PFSK-1 (cell line): ENCODE measurements at regions not wholly inside any gene's neighbourhood (a gene's known extent, or its start where the extent isn't known, plus 50 kb on each side); places are given as distances from the start of the nearest gene placed in this dataset.

Experiments
- FOXP2 ChIP-seq: optimal IDR thresholded peaks from 2 replicates; pipeline ENCODE3; 2011; ENCODE audit warnings: borderline replicate concordance, control low read depth, inconsistent platforms; ENCODE audit not compliant: insufficient read depth; ENCODE audit errors: extremely low read length, extremely low read depth
- POLR2AphosphoS5 ChIP-seq: IDR thresholded peaks from 2 replicates; pipeline ENCODE4 v1.6.1; 2012; ENCODE audit warnings: low read depth, mild to moderate bottlenecking, control low read depth, low read length, moderate library complexity
- SIN3A ChIP-seq: IDR thresholded peaks from 2 replicates; pipeline ENCODE4 v1.6.1; 2012; ENCODE audit warnings: mild to moderate bottlenecking, low read length, moderate library complexity, borderline replicate concordance; ENCODE audit not compliant: insufficient read depth
- TAF1 ChIP-seq: IDR thresholded peaks from 2 replicates; pipeline ENCODE4 v1.6.1; 2012; ENCODE audit warnings: low read length, control low read depth, borderline replicate concordance; ENCODE audit not compliant: insufficient read depth
- TF ChIP-seq, protein P1 (sequence below), 2 experiments: IDR thresholded peaks; 2 replicates each; pipeline versions ENCODE4 v1.6.1 to v1.8.0; 2011 to 2012; ENCODE audit warnings: low read depth in 2 of 2, low read length in 2 of 2, control low read depth in 1 of 2, inconsistent platforms in 1 of 2, mild to moderate bottlenecking in 1 of 2, moderate library complexity in 1 of 2; ENCODE audit not compliant: insufficient read depth in 1 of 2

DNA sequence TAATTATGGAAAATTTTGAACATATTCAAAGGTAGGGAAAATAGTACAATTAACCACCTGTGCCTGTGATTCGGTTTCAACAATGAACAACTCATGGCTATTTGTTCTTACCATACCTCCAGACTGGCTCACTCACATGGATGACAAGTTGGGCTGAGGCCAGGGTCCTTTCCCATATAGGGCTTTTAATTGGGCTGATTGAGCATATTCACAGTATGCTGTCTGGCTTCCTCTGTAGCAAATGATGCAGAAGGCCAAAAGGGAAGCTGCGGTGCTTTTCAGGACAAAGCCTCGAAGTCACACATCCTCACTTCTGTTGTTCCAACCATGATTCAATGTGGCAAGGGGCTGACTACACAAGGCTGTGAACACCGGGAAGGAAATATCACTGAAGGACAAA, 297.5 kb upstream of the SLC16A7 start:
- TF ChIP-seq SIN3A = no peak

- no peak for TF ChIP-seq FOXP2
- no peak for TF ChIP-seq POLR2AphosphoS5
- TF ChIP-seq, protein P1, sequence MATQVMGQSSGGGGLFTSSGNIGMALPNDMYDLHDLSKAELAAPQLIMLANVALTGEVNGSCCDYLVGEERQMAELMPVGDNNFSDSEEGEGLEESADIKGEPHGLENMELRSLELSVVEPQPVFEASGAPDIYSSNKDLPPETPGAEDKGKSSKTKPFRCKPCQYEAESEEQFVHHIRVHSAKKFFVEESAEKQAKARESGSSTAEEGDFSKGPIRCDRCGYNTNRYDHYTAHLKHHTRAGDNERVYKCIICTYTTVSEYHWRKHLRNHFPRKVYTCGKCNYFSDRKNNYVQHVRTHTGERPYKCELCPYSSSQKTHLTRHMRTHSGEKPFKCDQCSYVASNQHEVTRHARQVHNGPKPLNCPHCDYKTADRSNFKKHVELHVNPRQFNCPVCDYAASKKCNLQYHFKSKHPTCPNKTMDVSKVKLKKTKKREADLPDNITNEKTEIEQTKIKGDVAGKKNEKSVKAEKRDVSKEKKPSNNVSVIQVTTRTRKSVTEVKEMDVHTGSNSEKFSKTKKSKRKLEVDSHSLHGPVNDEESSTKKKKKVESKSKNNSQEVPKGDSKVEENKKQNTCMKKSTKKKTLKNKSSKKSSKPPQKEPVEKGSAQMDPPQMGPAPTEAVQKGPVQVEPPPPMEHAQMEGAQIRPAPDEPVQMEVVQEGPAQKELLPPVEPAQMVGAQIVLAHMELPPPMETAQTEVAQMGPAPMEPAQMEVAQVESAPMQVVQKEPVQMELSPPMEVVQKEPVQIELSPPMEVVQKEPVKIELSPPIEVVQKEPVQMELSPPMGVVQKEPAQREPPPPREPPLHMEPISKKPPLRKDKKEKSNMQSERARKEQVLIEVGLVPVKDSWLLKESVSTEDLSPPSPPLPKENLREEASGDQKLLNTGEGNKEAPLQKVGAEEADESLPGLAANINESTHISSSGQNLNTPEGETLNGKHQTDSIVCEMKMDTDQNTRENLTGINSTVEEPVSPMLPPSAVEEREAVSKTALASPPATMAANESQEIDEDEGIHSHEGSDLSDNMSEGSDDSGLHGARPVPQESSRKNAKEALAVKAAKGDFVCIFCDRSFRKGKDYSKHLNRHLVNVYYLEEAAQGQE (IDR thresholded peaks at IDR 0.05; ENCODE audit: insufficient read depth in 1 of 2, low read depth in 2 of 2, low read length in 2 of 2) = no peak
- TF ChIP-seq TAF1 = no peak
- TF ChIP-seq SIN3A = no peak
Measured at GRCh38 chr12:59294221-59294620, 301.6 kb upstream of the SLC16A7 start.

DNA sequence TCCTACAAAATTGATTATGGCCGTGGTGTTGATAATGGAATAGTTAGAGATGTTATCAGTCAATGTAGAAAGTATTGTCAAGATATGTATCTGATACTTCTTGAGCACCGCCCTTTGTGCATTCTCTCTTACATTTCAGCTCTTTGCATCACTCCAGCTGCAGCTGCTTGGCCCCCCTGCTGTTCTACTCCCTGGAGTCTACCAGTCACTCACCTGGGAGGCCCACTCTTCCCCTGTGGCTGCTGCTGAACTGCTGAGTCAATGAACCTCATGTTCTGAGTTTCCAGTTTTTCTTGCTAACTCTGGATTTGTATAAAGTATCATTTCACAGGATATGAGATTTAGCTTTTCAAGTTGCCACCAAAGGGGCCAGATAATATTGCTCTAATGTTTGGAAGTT, 312.8 kb upstream of the SLC16A7 start:
- TF ChIP-seq SIN3A (no peak), POLR2AphosphoS5 (no peak), FOXP2 (no peak), TAF1 (no peak)
- TF ChIP-seq, protein P1 (IDR thresholded peaks at IDR 0.05; ENCODE audit: insufficient read depth in 1 of 2, low read depth in 2 of 2, low read length in 2 of 2) = no peak

DNA sequence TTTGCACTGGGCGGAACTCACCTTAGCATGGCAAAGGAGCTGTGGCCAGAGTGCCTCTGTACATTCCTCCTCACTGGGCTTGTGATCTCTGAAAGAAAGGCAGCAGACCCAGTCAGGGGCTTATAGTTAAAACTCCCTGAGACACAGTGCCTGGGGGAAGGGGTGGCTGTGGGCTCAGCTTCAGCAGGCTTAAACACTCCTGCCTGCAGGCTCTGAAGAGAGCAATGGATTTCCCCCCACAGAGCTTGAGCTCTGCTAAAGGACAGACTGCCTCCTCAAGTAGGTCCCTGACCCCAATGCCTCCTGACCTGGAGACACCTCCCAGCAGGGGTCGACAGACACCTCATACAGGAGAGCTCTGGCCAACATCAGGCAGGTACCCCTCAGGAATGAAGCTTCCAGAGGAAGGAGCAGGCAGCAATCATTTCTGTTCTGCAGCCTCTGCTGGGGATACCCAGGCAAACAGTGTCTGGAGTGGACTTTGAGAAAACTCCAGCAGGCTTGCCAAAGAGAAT, 327.5 kb upstream of the SLC16A7 start:
- TF ChIP-seq, protein P1 (IDR thresholded peaks at IDR 0.05; ENCODE audit: insufficient read depth in 1 of 2, low read depth in 2 of 2, low read length in 2 of 2) = no peak
- TF ChIP-seq SIN3A = no peak
- no peak for TF ChIP-seq FOXP2
- TF ChIP-seq POLR2AphosphoS5 = no peak
- TF ChIP-seq TAF1 = no peak

DNA sequence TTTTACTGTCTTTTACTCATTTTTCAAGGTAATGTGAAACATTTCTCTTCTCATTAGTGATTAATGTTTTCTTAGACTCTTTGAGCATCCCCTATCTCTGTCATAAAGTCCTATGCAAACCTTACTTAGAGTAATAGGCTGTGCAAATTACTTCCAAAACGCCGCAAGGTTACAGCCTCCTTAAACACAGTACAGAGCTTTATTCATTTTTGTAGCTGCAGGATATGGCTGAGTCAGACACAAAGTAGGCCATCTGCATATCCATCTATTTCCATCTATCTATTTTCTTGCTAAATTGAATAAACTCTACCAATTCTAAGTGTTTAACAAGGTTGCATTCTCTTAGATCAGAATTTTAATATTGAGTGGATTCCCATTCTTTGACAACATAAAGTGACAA, 335.6 kb upstream of the SLC16A7 start:
- TF ChIP-seq POLR2AphosphoS5 (no peak), SIN3A (no peak), TAF1 (no peak), FOXP2 (no peak)
- TF ChIP-seq, protein P1 (IDR thresholded peaks at IDR 0.05; ENCODE audit: insufficient read depth in 1 of 2, low read depth in 2 of 2, low read length in 2 of 2) = no peak
